ENCODE measurements at regions not wholly inside any gene's neighbourhood (a gene's known extent, or its start where the extent isn't known, plus 50 kb on each side); places are given as distances from the start of the nearest gene placed in this dataset.
"Not testable (repeated sequence)": the region's sequence is repeated elsewhere in the genome, so short reads cannot be mapped to it uniquely, and the experiment has no call there.

DNA sequence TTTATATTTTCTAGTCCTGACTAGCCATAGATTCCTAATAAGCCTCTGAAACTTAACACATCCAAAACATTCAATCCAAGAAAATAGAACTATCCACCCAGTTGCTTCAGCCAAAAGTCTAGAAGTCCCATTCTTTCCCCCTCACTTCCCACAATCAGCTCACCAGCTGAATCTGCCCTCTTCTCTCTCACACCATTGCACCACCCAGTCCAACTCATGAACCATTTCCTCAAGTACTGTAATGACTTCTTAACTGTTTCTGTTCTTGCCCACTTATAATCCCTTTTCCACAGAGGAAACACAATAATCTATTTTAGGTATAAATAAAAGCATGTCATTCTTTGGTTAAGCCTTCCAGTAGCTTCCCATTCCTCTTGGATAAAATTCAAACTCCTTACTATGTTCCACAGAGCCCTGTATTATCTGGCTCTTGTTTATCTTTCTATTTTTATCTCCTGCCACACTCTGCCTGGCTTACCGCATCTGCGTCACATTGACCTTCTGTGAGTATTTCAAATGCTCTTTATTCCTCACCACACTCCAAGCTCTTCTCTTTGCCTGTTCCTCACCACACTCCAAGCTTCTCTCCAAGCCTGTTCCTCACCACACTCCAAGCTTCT, 205.9 kb upstream of the FRG1 start:
- DNase-seq, result not testable (repeated sequence)

DNA sequence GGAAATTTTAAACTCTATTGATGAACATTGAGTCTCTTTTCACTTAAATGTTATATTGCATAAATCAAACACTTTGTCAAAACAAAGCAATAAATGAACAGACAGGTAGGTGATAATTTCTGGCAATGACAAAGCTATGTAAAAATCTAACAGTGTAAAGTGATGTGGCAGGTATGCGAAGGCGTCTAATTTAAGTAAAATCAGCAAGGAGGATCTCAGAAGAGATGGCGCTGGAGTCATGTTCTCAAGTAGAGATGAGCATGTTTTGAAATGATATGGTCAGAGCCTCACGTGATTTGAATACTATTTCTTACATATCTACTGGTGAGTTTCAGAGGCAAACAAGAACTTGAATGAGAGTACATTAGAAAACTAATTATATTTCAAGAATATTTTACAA, 204.0 kb upstream of the FRG1 start:
- DNase-seq, result not testable (repeated sequence)

DNA sequence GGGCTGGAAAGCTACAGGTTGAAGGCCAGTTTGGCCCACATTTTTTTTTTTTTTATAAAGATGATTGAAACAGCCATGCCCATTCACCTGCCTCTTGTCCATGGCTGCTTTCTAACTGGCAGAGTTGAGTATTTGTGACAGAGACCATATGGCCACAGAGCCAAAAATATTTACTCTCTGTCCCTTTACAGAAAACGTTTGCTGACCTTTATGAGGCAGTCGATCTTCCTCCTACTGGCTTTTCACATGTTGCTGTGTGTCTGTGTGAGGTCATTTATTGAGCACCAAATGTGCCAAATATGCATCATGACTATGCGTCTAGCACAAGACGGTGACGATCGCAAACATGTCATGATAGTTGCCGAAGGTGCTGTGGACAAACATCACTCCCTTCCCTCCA, 200.6 kb upstream of the FRG1 start:
- not testable (repeated sequence) for DNase-seq

DNA sequence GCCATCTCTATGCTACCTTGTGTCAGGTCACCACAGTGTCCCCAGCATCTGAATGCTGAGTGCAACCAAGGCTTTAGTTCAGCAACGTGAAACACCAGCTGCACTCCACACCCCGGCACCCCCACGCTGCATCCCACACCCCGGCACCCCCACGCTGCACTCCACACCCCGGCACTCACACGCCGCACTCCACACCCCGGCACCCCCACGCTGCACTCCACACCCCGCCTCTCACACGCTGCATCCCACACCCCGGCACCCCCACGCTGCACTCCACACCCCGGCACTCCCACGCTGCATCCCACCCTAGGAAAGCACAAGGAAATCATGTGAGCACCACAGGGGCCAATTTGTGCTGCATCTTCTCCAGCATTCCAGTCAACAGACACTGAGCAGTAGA, 199.8 kb upstream of the FRG1 start:
- no peak for DNase-seq

DNA sequence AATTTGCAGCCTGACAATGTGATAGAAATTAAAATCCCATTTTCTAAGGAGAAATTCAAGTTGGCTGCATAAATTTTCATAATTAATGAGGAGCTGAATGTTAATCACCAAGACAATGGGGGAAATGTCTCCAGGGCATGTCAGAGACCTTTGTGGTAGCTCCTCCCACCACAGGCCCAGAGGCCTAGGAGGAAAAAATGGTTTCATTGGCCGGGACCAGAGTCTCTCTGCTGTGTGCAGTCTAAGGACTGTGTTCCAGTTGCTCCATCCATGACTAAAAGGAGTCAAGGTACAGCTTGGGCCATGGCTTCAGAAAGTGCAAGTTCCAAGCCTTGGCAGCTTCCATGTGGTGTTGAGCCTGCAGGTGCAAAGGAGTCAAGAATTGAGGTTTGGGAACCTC, 187.6 kb upstream of the FRG1 start:
- not testable (repeated sequence) for DNase-seq

DNA sequence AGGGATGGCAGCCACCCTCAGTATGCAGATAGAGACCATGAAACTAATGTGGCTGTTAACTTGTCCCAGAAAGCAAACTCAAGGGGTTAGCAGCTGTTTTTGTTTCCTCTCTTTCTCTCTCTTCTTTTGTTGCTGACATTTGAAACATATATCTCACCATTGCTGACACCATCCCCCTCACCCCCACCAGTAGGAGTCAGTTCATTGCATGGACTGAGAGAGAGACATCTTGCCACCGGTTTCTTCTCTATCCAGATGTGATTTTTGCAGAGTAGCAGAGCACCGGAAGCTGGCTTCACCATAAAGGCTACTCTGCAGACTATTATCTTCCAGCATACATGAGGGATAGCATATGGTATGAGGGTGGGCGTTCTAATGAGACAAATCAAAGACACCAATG, 177.1 kb upstream of the FRG1 start:
- DNase-seq, result no peak

DNA sequence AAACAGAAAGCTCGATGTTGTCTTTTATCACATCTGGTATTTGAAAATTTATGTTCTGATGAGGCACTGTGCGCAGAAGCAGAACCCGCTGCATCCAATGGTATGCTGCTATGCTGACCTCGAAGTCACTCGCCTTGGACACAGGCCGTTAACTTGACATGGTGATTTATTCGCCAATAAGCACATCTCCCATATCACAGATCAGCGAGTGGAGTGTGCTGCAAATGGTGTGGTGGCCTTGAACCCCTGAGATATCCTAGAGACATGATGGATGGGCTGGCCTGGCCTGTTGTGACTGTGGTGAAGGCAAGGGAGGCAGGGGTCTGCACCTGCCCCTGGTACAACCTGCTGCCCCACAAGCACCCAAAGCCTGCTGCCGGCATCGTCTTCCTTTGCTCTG, 175.4 kb upstream of the FRG1 start:
- DNase-seq, result no peak

DNA sequence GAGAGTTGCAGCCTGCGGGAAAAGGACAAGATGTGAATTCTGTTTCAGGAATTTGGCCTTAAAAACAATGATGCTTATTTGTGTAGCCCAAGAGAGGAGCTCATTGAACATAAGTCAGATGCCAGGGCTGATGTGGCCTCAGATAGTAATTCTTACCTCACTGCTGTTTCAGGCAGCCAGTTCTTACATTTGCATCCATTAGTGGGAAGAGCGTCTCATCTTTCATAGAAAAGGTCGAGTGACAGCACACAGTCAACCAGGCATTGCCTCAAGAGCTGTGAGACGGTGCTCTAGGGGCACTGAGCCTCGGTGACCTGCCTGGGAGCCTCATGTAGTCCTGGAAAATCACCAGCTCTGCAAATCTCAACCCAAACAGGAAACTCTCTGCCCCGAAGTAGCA, 174.9 kb upstream of the FRG1 start:
- no peak for DNase-seq

DNA sequence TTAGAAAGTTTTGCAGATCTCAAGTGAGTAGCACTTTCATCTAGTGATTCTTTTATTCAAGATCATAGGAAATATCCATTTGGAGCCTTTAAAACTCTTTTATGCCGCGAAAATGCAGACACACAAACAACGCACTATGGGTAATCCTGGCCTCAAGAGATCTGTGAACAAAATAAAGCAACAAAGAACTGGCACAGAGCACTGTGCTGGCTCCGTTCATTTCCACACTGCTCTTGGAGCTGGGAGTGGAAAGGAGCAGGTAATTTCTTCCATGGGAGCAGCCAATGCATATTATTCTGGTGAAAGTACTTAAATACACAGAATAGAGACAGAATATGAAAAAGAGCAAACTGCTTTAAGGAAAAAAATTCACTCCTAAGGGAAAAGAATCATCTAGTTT, 172.7 kb upstream of the FRG1 start:
- DNase-seq, result no peak

DNA sequence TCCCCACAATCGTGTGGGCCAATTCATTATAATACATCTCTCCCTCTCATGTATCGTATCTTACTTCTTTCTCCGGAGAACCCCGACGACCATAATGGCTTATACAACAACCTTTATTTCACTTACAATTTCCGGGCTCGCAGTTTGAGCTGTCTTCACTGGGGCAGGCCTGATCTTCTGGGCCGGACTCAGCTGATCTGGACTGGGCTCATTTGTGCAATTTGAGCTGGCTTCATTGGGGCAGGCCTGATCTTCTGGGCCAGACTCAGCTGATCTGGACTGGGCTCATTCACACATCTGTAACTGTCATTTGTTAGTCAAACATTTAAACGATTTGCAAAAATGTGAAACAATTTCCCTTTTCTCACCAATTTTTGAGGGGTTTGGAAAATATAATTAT, 171.5 kb upstream of the FRG1 start:
- no peak for DNase-seq

DNA sequence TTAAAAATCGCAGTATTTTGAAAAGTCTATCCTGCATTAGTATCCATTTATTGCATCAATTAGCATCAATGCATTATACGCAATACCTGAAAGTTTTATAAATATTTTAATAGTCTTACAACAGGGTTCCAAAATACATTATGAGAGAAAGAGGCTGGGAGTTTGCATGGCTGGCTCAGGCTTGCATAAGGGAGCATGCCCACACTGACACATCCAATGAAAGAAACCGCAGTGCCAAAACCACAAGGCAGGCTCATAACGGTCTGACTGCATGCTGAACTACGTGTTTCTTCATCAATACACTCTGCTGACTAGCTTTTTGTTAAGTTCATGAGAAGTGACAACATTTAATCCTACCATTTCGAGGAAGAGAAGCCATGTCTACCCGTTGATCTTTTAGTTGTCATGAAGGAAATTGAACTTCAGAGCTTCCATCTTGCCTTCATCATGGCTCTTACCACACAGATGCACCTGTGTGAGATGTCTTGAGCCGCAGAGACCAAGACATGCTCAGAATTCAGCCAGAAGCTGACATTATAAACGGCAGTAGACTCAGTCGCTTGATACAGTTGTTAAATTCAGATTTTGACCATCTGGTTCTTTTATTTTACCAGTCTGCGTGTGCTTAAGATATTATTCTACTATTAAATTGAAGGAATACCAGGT, 168.8 kb upstream of the FRG1 start:
- DNase-seq, result no peak

DNA sequence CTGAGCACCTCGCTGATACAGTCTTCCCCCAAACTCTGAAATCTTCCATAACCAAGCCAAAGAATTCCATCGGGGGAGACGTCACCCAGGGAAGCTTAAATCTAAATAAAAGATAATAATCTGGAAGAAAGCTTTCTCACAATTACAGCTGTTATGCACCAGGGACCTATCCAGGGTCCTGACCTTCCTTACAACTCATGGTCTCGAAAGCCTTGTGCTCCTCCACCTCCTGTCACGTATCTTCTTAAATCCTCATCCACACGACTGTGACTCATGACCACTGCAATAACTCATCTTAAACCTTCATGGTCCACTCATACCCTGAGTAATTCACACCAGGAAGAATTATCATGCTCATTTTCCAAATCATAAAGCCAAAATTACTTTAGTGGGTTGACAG, 166.8 kb upstream of the FRG1 start:
- no peak for DNase-seq

DNA sequence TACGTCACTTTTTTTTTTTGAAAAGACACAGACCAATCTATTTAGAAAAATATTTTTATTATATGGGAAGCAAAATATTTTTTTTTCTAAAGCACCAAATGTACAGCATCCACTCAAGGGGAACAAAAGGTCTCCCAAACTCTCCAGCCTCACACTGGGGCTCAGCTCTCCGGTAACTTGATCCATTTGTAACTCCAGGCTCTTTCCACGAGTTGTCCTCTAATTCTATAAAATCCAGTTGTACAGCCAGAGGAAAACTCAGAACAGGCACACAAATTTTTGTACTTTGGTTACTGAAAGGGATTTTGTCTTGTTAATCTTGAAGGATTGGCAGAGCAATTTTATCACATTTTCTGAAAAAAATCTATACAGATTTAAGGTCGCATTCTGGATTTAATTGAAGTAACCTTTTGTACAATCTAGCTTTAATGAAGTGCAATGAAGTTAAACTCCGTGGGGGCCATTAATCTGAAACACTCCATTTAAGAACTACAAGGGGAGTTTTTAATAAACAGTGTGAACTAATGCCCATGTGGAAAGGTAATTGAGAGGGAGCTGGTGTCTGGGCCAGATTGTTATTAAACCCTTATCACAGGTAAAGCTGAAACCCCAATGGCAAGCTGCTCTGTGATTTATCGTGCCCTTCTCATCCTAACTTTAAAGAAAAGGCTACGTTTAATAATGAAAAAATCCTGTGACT, 161.2 kb upstream of the FRG1 start:
- DNase-seq, result no peak

DNA sequence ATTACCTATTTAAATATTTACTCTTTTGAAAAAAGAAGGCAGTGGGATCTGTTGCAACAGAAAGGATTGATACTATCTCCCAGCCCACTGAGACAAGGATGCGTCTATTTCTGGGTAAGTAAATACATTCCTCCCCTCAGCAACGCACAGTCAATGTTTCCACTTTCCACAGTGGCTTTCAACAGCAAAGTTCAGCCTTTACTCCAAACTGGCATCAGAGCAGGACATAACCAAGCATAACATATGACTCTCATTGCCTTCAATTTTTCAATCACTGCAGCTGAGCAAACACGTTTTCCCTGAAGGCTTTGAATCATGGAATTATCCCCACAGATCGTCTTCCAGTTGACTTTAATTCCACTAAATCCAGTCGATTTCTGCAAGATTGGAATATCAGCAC, 160.3 kb upstream of the FRG1 start:
- DNase-seq, result no peak

DNA sequence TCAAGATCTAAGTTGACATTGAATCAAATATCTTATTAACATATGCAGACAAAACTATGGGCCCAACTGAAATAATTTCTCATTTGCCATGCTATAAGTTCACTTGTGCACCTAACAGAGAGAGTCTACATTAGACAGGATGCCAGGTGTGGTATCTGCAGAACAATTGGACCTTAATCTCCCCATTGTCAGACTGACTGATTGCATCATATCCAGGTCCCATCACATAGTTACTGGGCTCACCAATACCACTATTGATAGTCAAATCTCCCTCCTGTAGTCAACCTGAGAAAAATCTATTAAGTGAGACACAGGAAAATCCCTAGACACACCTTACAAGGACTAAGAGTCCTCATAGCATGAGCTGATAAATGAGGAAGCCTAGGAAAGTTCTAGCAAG, 156.0 kb upstream of the FRG1 start:
- DNase-seq, result no peak

DNA sequence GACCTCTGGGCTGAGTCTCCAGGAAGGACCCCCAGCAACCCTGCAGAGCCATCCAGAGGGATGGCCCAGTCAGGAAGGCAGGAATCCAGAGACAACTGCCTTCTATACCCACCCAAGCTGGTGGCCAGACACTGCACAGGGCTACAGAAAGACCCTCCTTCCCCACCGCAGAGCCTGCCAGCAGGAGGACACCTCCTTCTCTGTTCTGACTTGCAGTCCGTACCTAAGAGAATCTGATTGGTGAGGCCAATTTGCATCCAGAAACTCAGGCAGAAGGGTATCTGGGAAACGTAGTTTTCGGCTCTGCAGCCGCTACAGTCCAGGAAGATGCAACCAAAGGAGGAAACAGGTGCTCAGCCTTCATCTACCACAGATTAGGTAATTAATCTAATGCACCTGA, 155.4 kb upstream of the FRG1 start:
- DNase-seq, result no peak

DNA sequence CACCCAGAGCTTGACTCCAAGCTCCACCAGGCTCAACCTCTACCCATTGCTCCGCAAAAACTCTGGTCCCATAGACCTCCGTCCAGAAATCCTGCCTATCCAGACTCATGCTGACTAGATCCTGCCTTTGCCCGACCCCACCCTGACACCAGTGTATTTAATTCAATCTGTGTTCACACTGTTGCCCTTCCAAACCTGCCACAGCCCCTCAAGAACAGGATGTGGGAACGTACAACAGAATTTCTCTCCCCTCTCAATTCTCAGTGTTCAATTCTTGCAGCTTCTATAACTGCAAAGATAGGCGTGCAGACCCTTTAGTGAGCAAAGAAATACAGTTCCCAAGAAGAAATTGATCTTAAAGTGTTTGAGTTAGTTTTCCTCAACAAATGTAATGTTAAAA, 154.2 kb upstream of the FRG1 start:
- no peak for DNase-seq

DNA sequence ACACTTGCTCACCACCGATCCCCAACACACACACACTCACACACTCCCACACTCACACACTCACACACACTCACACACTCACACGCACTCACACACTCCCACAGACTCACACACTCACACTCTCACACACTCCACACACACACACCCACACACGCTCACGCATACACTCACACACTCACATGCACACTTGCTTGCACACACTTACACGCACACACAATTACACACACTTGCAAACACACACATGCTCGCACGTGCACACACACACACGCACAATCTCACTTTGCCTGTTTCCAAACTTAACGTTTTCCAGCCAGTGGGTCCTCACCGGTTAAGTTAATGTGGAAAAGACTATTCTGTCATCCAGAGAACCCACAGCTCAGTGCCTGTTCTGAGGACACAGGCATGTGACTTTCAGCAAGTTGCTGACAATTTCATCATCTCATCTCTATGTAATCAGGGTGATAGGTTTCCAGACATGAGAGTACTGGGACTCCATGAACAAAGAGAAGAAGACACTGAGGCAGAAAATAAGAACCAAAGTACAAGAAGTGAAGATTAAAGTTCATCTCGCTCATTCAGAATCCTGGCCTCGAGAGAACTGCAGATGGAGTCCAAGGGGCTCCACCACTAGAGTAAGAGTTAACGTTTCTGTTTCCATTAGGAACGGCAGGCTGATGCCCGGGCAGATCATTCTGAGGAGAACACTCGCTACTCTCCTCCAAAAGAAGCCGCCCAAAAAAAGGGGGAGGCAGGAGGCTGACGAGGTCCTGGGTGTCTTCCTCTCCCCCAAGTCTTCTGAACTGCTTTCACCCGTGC, 153.2 kb upstream of the FRG1 start:
- no peak for DNase-seq

DNA sequence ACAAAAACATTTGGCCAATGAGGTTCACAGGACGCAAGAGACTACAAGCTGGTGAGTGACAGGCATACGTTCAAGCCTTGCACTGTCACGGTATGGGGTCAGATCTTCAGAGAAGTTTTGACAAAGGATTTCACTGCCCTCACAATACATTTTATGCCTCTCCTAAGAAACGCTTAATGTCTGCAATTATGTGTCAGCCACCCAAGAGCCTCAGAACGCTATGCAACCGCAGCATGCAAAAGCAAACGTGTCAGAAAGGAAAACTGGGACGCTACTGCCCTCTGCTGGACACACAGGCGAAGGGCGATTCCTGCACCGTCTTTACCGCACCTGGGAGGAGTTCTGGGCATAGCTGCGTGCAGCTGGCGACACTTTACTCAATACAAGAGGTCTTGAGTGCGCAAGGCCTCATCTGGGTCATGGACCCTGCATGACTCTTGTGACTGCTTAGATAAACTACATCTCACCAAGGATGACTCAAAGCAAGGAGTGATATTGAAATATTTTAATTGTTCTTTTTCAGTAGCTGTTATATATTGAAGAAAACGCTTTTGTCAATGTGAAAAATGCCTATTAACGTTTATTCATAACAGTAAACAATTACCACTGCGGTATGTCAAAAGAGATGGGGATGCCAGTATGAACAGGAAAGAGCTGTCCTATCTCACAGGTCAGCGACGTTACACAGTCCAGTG, 147.6 kb upstream of the FRG1 start:
- DNase-seq, result peak; percentile 42

DNA sequence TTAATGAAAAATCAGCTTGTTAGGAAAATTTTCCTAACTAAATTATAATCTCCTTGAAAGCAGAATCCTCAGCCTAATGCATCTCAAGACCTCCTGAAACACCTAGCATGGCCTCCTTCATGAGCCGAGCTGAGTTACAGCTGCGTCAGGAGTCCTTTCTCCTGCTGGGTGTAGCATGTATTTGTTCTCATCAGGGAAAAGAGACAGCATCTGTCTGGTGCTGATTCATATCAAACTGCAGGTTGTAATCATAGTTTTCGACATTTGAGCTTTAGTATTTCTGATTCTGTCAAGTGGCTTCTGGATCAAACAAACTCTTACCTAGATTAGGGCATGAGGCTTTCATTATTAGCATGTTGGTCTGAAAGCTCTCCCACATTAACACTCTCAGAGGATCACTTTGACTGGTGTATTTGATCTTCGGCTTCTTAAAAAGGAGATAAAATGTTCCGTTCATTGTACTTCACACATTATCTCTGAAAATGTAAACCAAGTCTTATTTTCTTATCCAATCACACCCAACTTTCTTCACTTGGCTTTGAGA, 140.1 kb upstream of the FRG1 start:
- DNase-seq, result no peak

DNA sequence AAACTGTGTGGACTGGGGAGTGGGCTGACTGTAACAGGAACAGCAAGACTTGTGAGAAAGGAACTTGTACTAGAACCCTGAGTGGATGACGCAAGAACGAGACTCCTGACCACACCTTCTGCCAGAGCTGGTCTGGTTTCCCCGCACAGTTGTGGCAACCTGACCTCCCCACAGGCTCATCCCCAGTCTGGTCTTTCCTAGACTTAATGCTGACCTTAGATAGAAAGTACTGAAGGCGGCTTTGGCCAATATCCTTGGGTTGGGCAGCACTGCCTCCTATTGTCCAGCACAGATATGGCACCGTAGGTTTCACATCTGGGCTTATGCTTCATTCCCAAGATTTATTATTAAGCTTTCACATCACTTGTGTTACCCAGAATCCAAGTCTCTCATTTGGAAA, 137.8 kb upstream of the FRG1 start:
- no peak for DNase-seq

DNA sequence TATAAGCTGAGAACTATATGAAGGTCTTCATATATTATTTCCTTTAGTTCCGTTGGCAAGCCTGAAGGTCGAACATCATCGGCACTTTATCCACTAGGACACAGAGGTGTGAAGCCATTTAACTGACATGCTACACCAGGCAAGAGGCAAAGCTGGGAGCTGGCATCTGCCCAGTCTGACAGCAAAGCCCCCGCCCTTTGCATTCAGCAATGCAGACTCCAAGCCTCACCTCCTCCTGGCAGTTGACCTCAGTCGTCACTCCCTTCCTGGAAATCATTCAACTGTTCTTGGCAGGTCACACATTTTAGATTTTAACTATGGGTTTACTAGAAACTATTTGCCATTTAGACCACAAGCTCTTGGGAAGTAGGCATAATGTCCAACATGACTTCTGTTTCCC, 135.8 kb upstream of the FRG1 start:
- DNase-seq, result no peak

DNA sequence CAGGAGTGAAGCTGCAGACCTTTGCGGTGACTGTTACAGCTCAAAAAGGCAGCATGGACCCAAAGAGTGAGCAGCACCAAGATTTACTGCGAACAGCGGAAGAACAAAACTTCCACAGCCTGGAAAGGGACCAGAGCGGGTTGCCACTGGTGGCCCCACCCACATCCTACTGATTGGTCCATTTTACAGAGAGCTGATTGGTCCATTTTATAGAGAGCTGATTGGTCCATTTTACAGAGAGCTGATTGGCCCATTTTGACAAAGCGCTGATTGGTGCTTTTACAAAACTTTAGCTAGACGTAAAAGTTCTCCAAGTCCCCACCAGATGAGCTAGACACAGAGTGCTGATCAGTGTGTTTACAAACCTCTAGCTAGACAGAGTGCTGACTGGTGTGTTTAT, 134.2 kb upstream of the FRG1 start:
- DNase-seq, result no peak

Measured in CD4-positive, alpha-beta T cell treated with Interleukin-17A for 4 hours (primary cell).